Mesendoderm (in vitro differentiated cells): ENCODE measurements at regions not wholly inside any gene's neighbourhood (a gene's known extent, or its start where the extent isn't known, plus 50 kb on each side); places are given as distances from the start of the nearest gene placed in this dataset.

Experiments
- DNase-seq: peaks from one replicate; pipeline ENCODE4 v3.0.0; 2013
- H2AK5ac ChIP-seq: 2 replicates; pipeline ENCODE4 v1.6.1; 2013; ENCODE audit warnings: low read length, inconsistent platforms
- H2BK120ac ChIP-seq: 2 replicates; pipeline ENCODE4 v1.6.1; 2013; ENCODE audit warnings: low read depth, mild to moderate bottlenecking, low read length, moderate library complexity, mixed read lengths
- H2BK15ac ChIP-seq: replicated peaks from 2 replicates; pipeline ENCODE4 v1.6.1; 2013; ENCODE audit warnings: low read depth, mild to moderate bottlenecking, moderate library complexity
- H2BK5ac ChIP-seq: 2 replicates; pipeline ENCODE4 v1.6.1; 2013; ENCODE audit warnings: low read length, inconsistent platforms
- H3K18ac ChIP-seq: 2 replicates; pipeline ENCODE4 v1.6.1; 2013; ENCODE audit warnings: mild to moderate bottlenecking, low read length, mixed read lengths
- H3K23ac ChIP-seq: one replicate; pipeline ENCODE4 v1.6.1; 2013; ENCODE audit warnings: low read length
- H3K27ac ChIP-seq: 2 replicates; pipeline ENCODE4 v1.5.1; 2013; ENCODE audit warnings: low read depth, mild to moderate bottlenecking, inconsistent platforms, low read length, moderate library complexity
- H3K27me3 ChIP-seq: 2 replicates; pipeline ENCODE4 v1.6.1; 2013; ENCODE audit warnings: low read length, control low read depth, mild to moderate bottlenecking, inconsistent platforms; ENCODE audit not compliant: insufficient read depth, poor library complexity
- H3K36me3 ChIP-seq: 2 replicates; pipeline ENCODE4 v1.6.1; 2013; ENCODE audit warnings: low read length, inconsistent platforms; ENCODE audit not compliant: control insufficient read depth, insufficient read depth
- H3K4ac ChIP-seq: one replicate; pipeline ENCODE4 v1.6.1; 2013; ENCODE audit warnings: low read depth, mild to moderate bottlenecking, low read length, moderate library complexity
- H3K4me1 ChIP-seq: 2 replicates; pipeline ENCODE4 v1.6.1; 2013; ENCODE audit warnings: low read depth, low read length, inconsistent platforms; ENCODE audit not compliant: control insufficient read depth
- H3K4me2 ChIP-seq: 2 replicates; pipeline ENCODE4 v1.6.1; 2013; ENCODE audit warnings: low read length
- H3K4me3 ChIP-seq: 2 replicates; pipeline ENCODE4 v1.5.1; 2013; ENCODE audit warnings: mild to moderate bottlenecking, low read length
- H3K56ac ChIP-seq: one replicate; pipeline ENCODE4 v1.6.1; 2013; ENCODE audit warnings: low read length
- H3K79me1 ChIP-seq: 2 replicates; pipeline ENCODE4 v1.6.1; 2013; ENCODE audit warnings: low read length, inconsistent platforms
- H3K79me2 ChIP-seq: 2 replicates; pipeline ENCODE4 v1.6.1; 2013; ENCODE audit warnings: mild to moderate bottlenecking, low read length; ENCODE audit not compliant: control insufficient read depth, insufficient read depth
- H3K9ac ChIP-seq: 2 replicates; pipeline ENCODE4 v1.6.1; 2013; ENCODE audit warnings: low read length, inconsistent platforms
- H4K5ac ChIP-seq: one replicate; pipeline ENCODE4 v1.6.1; 2013; ENCODE audit warnings: low read length
- H4K8ac ChIP-seq: one replicate; pipeline ENCODE4 v1.6.1; 2013; ENCODE audit warnings: low read depth, mild to moderate bottlenecking, control low read depth, low read length, moderate library complexity
- WGBS: extraction: QIAGEN DNeasy Blood & Tissue Kit; methylation state at CpG from one replicate; pipeline ENCODE4 v1.1.7; 2013; ENCODE audit warnings: low lambda C conversion rate, missing lambda C conversion rate; ENCODE audit not compliant: insufficient coverage; ENCODE audit errors: extremely low coverage; 5-methylcytosine and 5-hydroxymethylcytosine counted together

GRCh38 chr2:226467221-226467620 is 332.4 kb downstream of the IRS1 start:
- Histone ChIP-seq H3K18ac (no peak overlapping the region), H3K79me1 (no peaks in the 10 kb centered on the region), H4K5ac (no peak overlapping the region), H3K27me3 (no peaks in the 10 kb centered on the region), H3K27ac (no peak overlapping the region), H2BK5ac (no peak overlapping the region), H2BK15ac (no peak overlapping the region), H3K4ac (no peak overlapping the region), H3K56ac (no peak overlapping the region), H3K23ac (no peak overlapping the region), H3K4me1 (no peaks in the 10 kb centered on the region), H4K8ac (no peak overlapping the region), H2AK5ac (no peak overlapping the region), H3K4me3 (no peak overlapping the region), H2BK120ac (no peak overlapping the region), H3K4me2 (no peak overlapping the region), H3K36me3 (no peaks in the 10 kb centered on the region), H3K79me2 (no peaks in the 10 kb centered on the region), H3K9ac (no peak overlapping the region)
- WGBS = no CpG with 5 or more reads among the region's 6 CpGs
- DNase-seq = peak; percentile 77

- H3K79me2 ChIP-seq = no peaks in the 10 kb centered on the region
- no peak overlapping the region for H3K56ac ChIP-seq
- peak; percentile 41 for DNase-seq
- no peak overlapping the region for H3K18ac ChIP-seq
- no peak overlapping the region for H3K4ac ChIP-seq
- no peak overlapping the region for H3K27ac ChIP-seq
- no peaks in the 10 kb centered on the region for H3K4me1 ChIP-seq
- H3K27me3 ChIP-seq = no peaks in the 10 kb centered on the region
- H3K4me3 ChIP-seq = no peak overlapping the region
- no peak overlapping the region for H2BK15ac ChIP-seq
- no peak overlapping the region for H3K23ac ChIP-seq
- no peaks in the 10 kb centered on the region for H3K79me1 ChIP-seq
- H3K36me3 ChIP-seq = no peaks in the 10 kb centered on the region
- H3K4me2 ChIP-seq = no peak overlapping the region
- no peak overlapping the region for H2BK5ac ChIP-seq
- H4K8ac ChIP-seq = no peak overlapping the region
- no CpG with 5 or more reads among the region's 2 CpGs for WGBS
- no peak overlapping the region for H3K9ac ChIP-seq
- no peak overlapping the region for H4K5ac ChIP-seq
- no peak overlapping the region for H2BK120ac ChIP-seq
- no peak overlapping the region for H2AK5ac ChIP-seq
Measured at GRCh38 chr2:226466589-226466988, 333.0 kb downstream of the IRS1 start.

- Histone ChIP-seq H3K79me2 (no peaks in the 10 kb centered on the region), H3K56ac (no peak overlapping the region), H2BK5ac (no peak overlapping the region), H4K5ac (no peak overlapping the region), H4K8ac (no peak overlapping the region), H3K4me3 (no peak overlapping the region), H3K36me3 (no peaks in the 10 kb centered on the region), H3K27ac (no peak overlapping the region), H3K4ac (no peak overlapping the region), H3K4me2 (no peak overlapping the region), H3K18ac (no peak overlapping the region), H3K27me3 (no peaks in the 10 kb centered on the region), H3K4me1 (no peaks in the 10 kb centered on the region), H2BK120ac (no peak overlapping the region), H2AK5ac (no peak overlapping the region), H3K79me1 (no peaks in the 10 kb centered on the region), H2BK15ac (no peak overlapping the region), H3K23ac (no peak overlapping the region), H3K9ac (no peak overlapping the region)
- no peak for DNase-seq
- WGBS = no CpG with 5 or more reads among the region's 1 CpG
Measured at GRCh38 chr2:226466124-226466523, 333.5 kb downstream of the IRS1 start.

GRCh38 chr2:226464380-226464779 is 335.2 kb downstream of the IRS1 start:
- H4K5ac ChIP-seq = no peak overlapping the region
- H3K27me3 ChIP-seq = no peaks in the 10 kb centered on the region
- no peak overlapping the region for H2BK5ac ChIP-seq
- WGBS = no CpG with 5 or more reads among the region's 4 CpGs
- H3K4ac ChIP-seq = no peak overlapping the region
- no peak overlapping the region for H3K56ac ChIP-seq
- no peak overlapping the region for H2BK15ac ChIP-seq
- H3K27ac ChIP-seq = no peak overlapping the region
- no peak overlapping the region for H3K23ac ChIP-seq
- H3K4me2 ChIP-seq = no peak overlapping the region
- no peaks in the 10 kb centered on the region for H3K4me1 ChIP-seq
- no peak overlapping the region for H3K18ac ChIP-seq
- H3K9ac ChIP-seq = no peak overlapping the region
- no peaks in the 10 kb centered on the region for H3K79me2 ChIP-seq
- DNase-seq = no peak
- no peak overlapping the region for H2BK120ac ChIP-seq
- no peaks in the 10 kb centered on the region for H3K36me3 ChIP-seq
- H3K79me1 ChIP-seq = no peaks in the 10 kb centered on the region
- no peak overlapping the region for H2AK5ac ChIP-seq
- no peak overlapping the region for H4K8ac ChIP-seq
- no peak overlapping the region for H3K4me3 ChIP-seq

- Histone ChIP-seq H2BK15ac (no peak overlapping the region), H3K23ac (no peak overlapping the region), H3K9ac (no peak overlapping the region), H3K4ac (no peak overlapping the region), H4K5ac (no peak overlapping the region), H2AK5ac (no peak overlapping the region), H3K56ac (no peak overlapping the region), H3K36me3 (no peaks in the 10 kb centered on the region), H2BK120ac (no peak overlapping the region), H3K27me3 (no peaks in the 10 kb centered on the region), H3K4me2 (no peak overlapping the region), H3K18ac (no peak overlapping the region), H3K4me3 (no peak overlapping the region), H3K4me1 (no peaks in the 10 kb centered on the region), H2BK5ac (no peak overlapping the region), H4K8ac (no peak overlapping the region), H3K27ac (no peak overlapping the region), H3K79me2 (no peaks in the 10 kb centered on the region), H3K79me1 (no peaks in the 10 kb centered on the region)
- no CpG with 5 or more reads among the region's 2 CpGs for WGBS
- no peak for DNase-seq
Measured at GRCh38 chr2:226463154-226463553, 336.5 kb downstream of the IRS1 start.

GRCh38 chr2:226461981-226462380 is 337.6 kb downstream of the IRS1 start:
- Histone ChIP-seq H4K5ac (no peak overlapping the region), H2AK5ac (no peak overlapping the region), H3K9ac (no peak overlapping the region), H3K79me2 (no peaks in the 10 kb centered on the region), H3K4ac (no peak overlapping the region), H3K4me1 (no peaks in the 10 kb centered on the region), H3K27ac (no peak overlapping the region), H3K18ac (no peak overlapping the region), H3K56ac (no peak overlapping the region), H2BK5ac (no peak overlapping the region), H3K4me3 (no peak overlapping the region), H4K8ac (no peak overlapping the region), H3K79me1 (no peaks in the 10 kb centered on the region), H3K23ac (no peak overlapping the region), H3K4me2 (no peak overlapping the region), H3K36me3 (no peaks in the 10 kb centered on the region), H3K27me3 (no peaks in the 10 kb centered on the region), H2BK120ac (no peak overlapping the region), H2BK15ac (no peak overlapping the region)
- WGBS = no CpG with 5 or more reads among the region's 4 CpGs
- no peak for DNase-seq
